ENCODE measurements at regions not wholly inside any gene's neighbourhood (a gene's known extent, or its start where the extent isn't known, plus 50 kb on each side); places are given as distances from the start of the nearest gene placed in this dataset.

GRCh38 chr6:54059683-54060082 lies 51.6 kb upstream of the MLIP start:
- no peak for DNase-seq (ENCODE audit: low spot score)

GRCh38 chr6:54060286-54060685 lies 51.0 kb upstream of the MLIP start:
- DNase-seq (ENCODE audit: low spot score), result no peak

Data from cerebellar cortex (tissue), 1 donor.